NCI-H2081 treated with DMSO at 0.1 percent for 48 hours (cell line): ENCODE measurements at regions not wholly inside any gene's neighbourhood (a gene's known extent, or its start where the extent isn't known, plus 50 kb on each side); places are given as distances from the start of the nearest gene placed in this dataset.

Experiments used
- DNase-seq: peaks from one replicate; lab custom pipeline; 2025; lab: John Stamatoyannopoulos, UW

DNA sequence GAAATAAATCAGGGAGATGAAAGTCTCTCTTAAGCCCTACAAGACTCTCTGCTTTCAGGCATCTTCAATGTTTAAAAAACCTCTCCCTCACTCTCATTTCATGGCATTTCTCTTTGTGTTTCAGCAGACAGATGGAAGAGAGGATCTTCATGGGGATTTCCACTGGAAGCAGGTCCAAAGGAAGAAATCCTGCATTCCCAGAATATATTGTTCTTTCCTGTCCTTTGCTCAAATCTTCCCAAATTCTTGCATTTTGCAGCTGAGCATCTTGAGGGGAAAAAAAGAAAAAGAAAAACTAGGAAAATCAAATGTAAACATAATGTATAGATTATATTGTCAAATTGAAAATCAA is 382.2 kb downstream of the ENC1 start:
- no peak for DNase-seq

- no peak for DNase-seq
Measured at GRCh38 chr5:74257645-74258313, 382.7 kb downstream of the ENC1 start.

DNA sequence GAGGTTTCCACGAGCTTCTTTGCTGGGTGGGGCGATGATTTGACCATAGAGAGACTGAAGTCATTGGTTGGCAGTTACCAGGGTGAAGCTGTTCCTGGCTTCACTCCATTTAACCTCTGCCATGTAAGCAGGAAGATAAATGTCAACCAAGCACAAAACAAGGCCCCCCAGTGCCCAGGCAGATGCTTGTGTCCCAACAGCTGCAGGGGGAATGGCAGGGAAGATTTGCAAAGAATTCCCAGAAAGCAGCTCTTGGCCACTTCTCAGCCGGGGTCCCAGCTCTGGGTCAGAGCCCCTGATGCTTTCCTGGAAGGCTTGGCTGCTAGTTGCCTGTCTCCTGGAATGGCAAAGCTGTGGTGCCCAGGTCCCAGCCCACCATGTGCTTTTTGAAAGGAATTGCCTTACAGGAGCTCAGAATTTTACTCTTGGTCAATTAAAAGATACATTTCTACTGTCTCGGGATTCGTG is 383.4 kb downstream of the ENC1 start:
- no peak for DNase-seq

- DNase-seq: no peak
Measured at GRCh38 chr5:74255692-74256392, 384.7 kb downstream of the ENC1 start.

DNA sequence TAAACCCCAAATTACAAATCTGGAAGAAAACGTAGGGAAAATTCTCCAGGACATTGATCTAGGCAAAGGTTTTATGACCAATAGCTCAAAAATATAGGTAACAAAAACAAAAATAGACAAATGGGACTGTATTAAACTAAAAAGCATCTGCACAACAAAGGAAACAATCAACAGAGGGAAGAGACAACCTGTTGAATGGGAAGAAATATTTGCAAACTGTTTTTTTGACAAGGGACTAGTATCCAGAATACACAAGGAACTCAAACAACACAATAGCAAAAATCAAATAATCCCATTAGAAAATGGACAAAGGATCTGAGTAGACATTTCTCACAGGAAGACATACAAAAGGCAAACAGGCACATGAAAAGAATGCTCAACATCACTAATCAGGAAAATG is 386.3 kb downstream of the ENC1 start:
- DNase-seq: no peak

- no peak for DNase-seq
Measured at GRCh38 chr5:74252044-74252443, 388.5 kb downstream of the ENC1 start.

DNA sequence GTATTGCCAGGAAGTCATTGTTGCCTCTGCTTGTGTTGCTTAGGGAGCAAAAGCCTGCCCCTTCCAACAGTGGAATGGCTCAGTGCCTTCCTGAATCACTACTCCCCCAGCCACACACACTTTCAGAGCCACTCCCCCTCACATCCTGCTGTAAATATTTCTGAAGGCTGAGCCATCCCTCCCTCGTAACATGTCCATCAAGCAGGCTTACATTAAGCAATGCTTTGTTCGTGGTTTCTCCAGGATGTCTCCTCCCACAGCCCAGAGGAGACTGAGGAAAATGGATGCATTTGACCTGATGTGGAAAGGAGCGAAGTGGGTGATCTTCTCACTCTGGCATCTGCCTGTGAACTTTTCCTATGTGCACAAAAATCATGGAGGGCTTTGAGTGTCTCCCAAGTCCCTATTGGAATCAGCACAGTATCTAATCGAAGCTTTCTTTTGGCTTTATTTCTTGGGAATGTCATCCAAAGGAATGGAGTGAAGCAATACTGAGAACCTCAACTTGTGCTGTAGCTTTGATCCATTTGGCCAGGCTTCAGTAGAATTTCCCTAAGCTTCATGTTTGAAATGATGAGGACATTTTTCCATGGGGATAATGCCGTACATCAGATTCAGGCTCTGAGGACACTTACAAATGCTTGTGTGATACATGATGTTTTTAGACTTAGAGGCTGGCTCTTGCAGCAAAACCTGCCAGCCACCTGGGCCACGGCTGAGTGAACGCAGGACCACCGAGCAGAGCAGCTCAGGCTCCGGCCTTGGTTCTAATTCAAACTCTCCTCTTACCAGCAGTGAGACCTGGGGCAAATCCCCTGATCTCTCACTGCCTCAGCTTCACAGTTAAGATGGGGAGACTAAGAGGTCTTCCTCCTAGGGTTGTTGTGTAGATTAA is 389.1 kb downstream of the ENC1 start:
- DNase-seq: no peak

DNA sequence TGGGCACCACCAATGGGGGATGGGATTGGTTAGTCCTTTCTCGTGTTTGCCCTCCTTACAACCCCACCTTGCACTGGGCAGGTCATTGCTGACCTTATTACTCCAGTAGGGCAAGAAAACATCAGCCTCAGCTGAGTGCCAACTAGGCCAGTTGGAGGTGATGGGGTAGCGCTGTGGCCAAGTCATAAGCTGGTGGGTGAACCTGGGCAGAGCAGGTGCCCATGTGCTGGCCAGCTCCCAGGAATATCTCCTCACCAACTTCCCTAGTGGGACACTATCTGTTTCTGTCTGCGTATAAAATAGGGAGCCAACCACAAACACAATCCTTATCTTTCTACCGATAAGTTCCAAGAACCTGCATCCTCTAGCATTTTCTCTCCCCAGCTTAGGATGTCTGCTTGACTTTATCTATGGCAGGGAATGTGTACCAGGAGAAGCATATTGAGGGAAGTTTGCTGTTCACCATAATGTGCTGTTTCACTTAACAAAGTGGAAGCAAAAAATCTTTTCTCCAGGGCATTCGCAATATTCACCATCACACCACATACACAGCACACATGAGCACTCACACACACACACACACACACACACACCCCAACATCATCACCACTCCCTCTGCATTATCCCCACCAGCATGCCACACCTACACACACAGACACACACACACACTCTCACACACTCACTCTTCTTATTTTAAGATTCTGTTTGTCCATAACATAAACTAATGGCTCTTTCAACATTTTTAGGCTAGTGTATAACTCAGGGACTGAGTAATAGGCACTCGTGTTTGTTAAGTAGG is 390.0 kb downstream of the ENC1 start:
- no peak for DNase-seq

DNA sequence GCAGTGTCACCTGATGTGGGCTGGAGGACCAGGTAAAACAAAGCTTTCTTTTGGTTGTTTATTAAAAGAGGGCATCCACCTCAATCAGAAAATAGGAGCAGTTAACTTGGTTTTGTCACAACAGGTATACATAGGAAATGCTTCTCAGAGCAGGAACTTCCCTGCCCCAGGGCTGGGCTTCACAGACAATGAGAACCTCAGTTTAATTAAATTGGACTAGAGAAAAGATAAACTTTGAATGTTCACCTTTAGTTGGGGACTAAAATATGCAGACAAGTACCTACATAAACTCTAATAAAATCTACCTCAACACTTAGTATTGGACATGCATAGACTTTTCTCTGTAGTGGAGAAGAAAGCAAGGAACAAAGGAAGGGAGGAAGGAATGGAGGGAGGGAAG is 392.0 kb downstream of the ENC1 start:
- DNase-seq: no peak

DNA sequence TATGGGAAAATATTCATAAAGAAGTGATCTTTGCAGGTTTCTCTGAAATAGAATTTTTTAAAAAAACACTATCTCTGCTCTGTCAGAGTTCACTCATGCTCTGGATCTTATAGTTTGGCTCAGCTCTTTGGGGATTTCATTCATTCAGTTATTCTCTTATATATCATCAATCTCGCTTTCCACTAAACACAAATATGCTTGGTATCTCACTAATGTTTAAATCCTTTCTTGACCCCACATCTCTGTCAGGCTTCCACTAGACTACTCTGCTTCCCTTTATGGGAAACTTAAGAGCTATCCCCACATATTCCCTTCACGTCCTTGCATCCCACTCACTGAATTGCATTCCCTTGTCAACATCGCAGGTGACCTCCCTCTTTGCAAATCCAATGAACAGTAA is 396.1 kb downstream of the ENC1 start:
- no peak for DNase-seq

DNA sequence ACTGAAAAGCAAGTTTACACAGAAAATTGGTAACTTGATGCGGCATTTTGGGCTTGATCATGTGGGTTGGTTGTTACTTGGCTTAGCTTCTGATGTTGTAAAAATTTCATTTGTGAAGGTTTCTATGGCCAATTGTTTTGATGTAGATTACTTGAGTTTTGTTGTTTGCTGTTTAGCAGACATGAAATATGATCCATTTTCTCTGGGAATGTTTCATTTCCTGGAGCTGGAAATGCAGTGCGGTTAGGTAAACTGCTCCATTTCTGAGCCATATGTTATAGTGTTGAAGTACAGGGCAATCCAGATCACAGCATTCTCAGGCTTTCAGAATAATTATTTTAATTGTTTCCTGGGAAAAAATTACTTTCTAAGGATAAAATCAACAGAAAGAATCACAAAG is 396.9 kb downstream of the ENC1 start:
- DNase-seq: no peak

DNA sequence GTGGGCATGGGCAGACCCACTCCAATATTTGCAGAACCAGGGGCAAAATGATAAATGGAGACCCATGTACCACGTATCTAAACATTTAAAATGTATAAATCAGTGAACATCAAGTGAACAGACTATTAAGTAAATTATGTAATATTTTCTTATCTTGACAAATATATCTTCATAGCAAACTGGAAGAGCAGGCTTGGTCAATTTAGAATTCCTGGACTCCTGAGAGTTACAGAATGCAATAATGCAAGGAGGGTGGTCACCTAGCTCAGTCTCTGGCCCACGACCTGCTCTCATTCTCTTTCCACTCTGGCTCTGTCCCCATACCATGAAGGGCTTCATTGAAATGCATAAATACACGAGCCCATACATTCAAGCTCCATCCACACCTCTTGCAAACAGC is 398.0 kb downstream of the ENC1 start:
- no peak for DNase-seq

DNA sequence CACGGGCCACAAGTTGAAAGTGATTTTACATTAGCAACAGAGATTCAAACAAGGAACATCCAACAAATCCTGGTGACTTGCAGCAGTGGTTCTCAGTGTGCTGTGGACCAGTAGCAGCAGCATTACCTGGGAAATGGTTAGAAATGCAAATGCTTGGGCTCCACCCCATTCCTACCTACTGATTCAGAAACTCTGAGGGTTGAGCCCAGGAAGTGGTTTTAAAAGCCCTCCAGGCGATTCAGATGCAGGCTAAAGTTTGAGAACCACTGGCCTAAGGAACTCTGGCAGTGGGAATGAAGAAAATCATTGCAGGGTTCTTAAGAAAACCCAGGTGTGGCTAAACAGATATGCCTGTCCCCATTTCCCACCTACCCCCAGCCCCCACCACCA is 398.8 kb downstream of the ENC1 start:
- no peak for DNase-seq

GRCh38 chr5:74240783-74241750 is 399.5 kb downstream of the ENC1 start:
- DNase-seq: no peak

- DNase-seq: no peak
Measured at GRCh38 chr5:74239261-74239660, 401.3 kb downstream of the ENC1 start.

DNA sequence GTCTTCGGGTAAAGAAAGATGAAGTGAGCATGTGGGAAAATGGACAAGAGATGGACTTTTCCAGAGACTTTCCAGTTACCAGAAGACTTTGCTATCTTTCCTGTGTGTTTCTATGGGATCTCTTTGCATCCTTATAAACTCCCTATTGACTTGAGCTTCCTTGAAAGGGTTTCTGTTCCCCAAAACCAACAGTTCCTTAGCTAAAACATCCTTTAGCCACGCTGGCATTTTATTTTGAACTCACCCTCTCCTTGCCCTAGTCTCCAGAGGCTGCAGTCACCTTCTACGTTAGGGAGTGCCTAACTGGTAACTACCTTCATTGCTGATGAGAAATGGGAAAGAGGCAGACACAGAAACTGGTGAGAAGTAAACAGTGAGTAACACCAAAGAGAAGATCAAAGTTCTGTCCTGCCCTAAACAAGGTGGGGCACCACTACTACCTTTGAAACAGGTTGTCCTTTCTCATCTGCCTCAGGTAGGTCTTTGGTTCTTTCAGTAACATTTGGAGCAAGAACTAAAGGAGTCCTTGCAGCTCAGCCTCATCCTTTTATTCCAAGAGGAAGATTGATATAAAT is 402.9 kb downstream of the ENC1 start:
- DNase-seq: no peak

DNA sequence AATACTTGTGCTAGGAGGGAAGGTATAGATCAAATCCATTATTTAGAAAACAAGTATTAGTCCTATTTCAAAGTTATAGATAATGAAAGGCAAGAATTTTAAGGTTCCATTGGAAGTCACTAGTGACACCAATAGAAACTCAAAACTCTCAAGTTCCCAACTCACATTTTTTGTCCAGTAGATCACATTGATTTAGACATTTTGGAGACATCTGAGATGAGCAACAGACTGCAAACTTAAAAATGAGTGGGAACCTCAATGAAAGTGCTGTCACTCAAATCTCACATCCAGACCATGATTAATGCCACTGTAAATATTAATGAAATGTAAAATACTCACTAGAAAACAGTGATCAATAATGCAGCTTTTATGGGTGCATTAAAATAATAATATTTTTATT is 405.0 kb downstream of the ENC1 start:
- no peak for DNase-seq

DNA sequence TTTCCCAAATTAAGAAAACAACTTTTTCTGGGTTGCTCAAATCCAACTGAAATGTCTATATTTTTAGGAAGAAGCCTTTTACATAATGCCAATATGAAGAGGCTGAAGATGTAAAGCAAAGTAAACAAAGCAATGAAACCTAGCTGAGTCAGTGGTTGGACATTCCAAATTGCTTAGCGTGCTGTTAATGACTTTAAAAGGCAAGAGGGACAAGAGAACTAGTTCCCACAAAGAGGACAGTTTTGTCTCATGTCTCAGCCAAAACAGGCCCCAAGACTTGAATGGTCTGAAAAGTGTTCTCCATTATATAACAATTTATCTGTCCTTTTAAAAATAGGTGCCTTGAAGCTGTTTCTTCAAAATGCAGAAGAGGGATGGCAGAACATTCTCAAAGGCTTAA is 407.0 kb downstream of the ENC1 start:
- no peak for DNase-seq

DNA sequence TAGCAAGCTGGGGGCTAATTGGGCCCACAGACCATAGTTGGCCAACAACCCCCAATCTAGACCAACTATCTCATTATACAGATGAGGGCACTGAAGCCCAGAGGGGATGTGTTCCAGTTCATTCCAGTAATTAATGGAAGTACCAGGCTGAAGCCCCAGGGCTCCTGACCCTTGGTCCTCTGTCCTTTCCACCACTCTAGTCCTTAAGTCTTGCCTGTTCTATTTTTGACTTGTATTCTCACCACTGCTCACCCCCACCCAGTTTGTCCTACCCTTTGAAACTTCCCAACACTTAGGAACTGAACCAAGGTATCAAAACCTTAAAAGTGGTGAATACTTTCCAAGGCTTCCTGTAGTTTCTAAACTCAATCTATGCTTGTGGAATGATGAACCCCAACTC is 407.4 kb downstream of the ENC1 start:
- no peak for DNase-seq

DNA sequence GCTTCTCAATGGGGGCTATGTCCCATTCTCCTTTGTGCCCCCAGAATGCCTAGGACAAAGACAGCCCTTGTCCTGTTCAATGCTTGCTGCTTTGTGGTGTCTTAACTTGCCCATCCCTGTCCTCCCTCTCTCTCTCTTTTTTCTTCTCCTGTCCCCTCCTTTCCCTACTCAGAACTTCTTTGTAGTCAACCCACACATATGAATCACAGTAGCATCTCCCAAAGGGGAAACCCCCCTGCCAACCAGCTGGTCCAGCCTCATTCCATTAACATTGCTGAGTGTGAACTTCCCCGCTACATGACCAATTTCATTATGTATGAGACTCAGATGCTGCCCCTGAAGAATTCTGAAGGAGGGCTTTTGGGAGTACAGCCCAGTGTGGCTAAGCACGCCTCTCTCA is 408.3 kb downstream of the ENC1 start:
- no peak for DNase-seq

GRCh38 chr5:74231697-74232096 is 408.8 kb downstream of the ENC1 start:
- no peak for DNase-seq
